ENCODE measurements at regions not wholly inside any gene's neighbourhood (a gene's known extent, or its start where the extent isn't known, plus 50 kb on each side); places are given as distances from the start of the nearest gene placed in this dataset.

GRCh38 chr6:90885611-90886056 lies 298.8 kb upstream of the MAP3K7 start:
- DNase-seq, result no peak

GRCh38 chr6:90885137-90885536 lies 298.3 kb upstream of the MAP3K7 start:
- DNase-seq, result peak; percentile 6

DNA sequence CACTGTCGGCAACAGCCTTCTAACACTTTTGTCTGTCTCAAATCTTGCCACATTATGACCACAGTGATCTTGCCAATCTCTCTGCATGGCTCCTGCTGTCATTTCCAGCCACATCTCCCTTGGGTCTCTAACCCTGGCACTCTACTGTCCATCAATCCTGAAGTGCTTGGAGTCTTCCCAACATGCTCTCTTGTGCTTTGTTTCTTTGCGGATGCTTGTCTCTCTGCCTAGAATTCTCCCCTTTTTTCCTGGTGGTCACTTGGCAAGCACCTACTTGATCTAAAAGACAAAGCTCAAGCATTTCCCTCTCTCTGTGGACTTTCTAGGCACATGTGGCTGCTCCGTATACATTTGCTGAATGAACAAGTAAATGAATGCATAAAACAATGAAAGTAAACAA lies 290.7 kb upstream of the MAP3K7 start:
- no peak for DNase-seq

- peak; percentile 4 for DNase-seq
Measured at GRCh38 chr6:90874931-90875330, 288.1 kb upstream of the MAP3K7 start.

- no peak for DNase-seq
Measured at GRCh38 chr6:90872981-90873380, 286.1 kb upstream of the MAP3K7 start.

GRCh38 chr6:90870561-90870960 lies 283.7 kb upstream of the MAP3K7 start:
- no peak for DNase-seq

DNA sequence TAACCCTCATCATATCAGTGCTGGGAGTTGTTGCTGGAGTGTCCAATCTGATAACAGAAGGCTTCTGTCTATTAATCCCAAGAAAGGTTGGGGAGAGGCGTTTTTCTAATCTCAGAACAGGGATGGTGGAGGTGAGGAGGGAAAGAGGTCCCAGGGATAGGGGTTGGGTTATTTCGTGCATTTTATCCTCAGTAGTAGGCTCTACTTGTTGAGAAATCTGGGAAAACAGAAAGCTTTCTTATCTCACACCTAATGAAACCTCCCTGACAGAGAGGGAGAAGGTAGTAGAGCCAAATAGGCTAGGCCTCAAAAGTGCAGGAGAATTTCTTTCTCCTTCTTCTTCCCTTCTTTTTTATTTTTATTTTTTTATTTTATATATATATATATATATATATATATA lies 281.8 kb upstream of the MAP3K7 start:
- DNase-seq, result no peak

DNA sequence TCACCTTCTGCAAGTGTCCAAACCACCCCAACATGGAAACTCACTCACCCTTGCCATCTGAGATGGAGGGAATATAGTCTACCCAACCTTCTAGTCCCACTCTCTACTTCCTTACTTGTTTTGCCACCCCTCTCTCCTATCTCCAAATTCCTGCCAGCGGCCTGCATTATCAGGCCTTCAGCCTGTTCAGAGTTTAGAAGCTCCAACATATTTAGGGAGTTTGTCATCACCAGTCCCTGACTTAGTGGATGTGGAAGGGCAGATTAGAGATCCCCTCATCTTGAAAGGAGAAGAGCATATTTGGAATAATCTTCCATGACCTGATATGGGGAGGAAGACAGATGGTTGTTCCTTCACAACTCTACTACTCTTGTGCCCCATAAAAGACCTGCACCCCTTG lies 281.4 kb upstream of the MAP3K7 start:
- DNase-seq, result no peak

DNA sequence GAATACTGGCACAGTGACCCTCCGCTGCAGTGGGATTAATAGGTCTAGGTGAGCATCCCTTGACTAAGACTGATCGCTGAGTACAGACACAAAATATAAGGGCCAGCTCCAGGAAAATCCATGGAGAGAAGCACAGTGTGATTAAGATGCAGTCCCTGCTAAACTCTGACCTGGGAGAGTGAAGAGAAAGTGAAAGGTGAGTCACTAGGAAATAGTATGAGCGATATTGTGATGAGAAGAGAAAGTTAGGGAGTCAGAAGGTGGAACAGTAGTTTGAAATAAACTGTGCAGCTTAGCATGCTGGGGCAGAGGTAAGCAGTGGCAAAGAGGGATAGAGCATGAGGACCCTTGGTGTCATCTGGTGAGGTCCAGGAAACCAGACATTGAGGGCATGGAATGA lies 278.6 kb upstream of the MAP3K7 start:
- DNase-seq, result no peak

DNA sequence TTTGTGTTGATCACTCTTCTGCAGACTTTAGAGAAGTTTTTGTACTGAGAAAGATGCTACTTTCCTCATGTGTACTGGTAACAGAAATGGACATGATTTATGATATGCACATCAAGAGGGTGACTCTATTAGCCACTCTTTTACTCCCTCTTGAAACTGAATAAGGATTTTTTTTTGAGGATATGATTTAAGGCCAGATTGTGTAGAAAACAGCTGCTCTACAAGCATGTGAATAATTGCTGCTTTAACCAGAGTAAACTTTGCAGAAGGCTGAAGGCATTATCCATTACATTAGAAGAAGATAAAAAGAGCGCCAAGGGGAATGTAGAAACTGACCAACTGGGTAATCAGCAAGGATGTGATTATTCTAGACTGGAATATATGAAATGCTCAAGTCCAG lies 276.2 kb upstream of the MAP3K7 start:
- no peak for DNase-seq

GRCh38 chr6:90860822-90861601 lies 274.1 kb upstream of the MAP3K7 start:
- peak; percentile 19 for DNase-seq

GRCh38 chr6:90859612-90860011 lies 272.7 kb upstream of the MAP3K7 start:
- no peak for DNase-seq

DNA sequence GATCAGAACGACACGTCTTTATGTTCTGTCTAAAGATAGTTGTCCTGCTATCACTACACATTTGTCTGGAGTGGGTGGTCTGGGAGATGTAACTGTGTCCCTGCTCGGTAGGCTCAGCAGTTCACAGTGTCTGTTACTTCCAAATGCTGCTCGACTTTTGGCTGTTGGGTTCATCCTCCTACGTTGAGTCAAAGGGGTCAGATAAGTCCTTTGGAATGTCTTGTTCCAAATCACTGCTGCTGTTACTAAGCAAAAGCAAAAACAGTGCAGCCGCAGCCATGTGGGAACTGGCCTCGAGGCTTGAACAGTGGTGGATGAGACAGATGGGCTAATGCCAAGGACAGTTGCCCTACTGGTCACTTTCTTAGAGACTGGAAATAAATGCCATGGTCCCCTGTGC lies 272.2 kb upstream of the MAP3K7 start:
- DNase-seq, result no peak

DNA sequence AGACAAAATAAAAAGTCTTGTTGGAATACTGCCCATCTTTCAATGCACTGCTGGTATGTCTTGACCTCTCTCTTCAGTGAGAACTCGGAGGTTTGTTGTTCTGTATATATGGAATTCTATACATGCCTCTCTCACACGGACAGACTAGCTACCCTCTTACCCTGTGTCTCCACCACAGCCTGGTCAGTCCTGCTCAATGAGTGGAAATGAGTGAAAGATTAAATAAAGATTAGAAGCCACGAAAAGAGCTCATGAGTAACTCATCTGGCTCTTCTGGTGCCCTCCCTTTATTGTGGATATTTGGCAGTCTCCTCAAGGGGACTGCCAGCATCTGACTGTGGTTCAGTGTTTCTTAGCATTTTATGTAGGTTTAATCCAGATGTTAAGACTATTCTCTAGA lies 262.8 kb upstream of the MAP3K7 start:
- DNase-seq, result no peak

DNA sequence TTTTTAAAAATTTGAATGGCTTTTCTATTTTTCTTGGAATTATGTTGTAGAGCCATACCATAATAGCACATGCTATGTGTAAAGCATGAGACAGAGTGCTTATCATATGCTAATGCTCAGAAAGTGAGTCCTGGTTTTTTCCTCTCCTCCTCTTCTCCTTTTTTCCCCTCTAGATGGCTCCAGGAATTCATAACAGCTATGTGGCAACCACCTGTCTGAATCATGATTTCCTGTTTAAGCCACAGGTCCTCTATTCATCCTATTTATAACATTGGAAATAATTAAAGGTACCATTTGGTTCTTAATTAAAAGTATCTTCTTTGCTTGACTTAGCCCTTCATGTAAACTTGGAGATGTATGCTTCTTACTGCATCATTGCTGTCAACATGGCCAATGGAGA lies 260.0 kb upstream of the MAP3K7 start:
- no peak for DNase-seq

- DNase-seq, result no peak
Measured at GRCh38 chr6:90835596-90836212, 248.8 kb upstream of the MAP3K7 start.

DNA sequence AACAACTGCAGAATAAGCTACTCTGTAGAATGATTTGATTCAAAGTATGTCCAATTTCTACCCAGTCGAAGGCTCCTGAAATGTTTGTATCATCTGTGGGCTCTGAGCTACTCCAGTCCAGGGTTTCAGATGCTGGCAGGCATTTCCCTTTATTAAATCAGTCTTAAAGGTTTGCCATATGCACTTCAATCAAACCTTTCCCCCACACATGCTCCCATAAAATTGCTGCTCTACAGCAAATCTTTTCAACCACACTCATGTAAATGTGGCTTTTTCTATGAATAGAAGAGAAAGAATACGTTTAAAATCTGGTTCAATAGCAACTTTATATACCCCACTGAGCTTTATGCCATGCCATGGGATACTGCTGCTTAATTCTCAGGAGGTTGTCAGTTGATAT lies 242.4 kb upstream of the MAP3K7 start:
- no peak for DNase-seq

DNA sequence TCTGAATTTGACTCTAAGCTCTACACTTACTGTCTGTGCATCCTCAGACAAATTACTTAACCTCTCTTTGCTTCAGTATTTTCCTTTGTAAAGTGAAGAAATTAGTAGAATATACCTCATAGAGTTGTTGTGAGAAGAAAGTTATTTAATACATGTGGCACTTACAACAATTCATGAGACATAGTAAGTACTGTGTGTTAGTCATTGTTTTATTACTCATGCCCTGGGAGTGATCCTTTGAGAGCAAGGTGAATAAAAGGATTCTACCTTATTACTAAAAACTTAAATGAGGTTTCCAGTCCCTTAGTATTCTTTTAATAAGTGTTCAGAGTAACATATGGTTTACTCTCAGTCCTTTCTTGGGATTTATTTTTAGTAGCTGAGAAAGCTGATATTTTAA lies 233.6 kb upstream of the MAP3K7 start:
- DNase-seq, result no peak

- no peak for DNase-seq
Measured at GRCh38 chr6:90819483-90819882, 232.6 kb upstream of the MAP3K7 start.

GRCh38 chr6:90818163-90818562 lies 231.3 kb upstream of the MAP3K7 start:
- no peak for DNase-seq

DNA sequence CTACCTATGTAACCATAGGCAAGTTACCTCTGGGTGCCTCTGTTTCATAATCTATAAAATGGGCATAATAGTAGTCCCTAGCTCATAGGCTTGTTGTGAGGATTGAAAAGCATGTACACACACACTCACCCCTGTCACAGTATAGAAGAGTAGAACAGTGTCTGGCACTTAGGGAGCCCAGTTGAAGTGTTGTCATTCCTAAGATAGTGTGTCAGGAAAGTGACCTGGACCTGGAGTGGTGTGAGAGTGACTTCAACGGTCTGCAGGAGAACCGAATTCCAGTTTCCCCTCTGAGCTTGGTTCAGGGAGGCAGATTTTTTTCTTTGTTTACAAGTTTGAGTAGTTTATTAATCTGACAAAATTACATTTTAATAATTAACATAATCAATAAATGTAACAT lies 229.9 kb upstream of the MAP3K7 start:
- DNase-seq, result no peak

DNA sequence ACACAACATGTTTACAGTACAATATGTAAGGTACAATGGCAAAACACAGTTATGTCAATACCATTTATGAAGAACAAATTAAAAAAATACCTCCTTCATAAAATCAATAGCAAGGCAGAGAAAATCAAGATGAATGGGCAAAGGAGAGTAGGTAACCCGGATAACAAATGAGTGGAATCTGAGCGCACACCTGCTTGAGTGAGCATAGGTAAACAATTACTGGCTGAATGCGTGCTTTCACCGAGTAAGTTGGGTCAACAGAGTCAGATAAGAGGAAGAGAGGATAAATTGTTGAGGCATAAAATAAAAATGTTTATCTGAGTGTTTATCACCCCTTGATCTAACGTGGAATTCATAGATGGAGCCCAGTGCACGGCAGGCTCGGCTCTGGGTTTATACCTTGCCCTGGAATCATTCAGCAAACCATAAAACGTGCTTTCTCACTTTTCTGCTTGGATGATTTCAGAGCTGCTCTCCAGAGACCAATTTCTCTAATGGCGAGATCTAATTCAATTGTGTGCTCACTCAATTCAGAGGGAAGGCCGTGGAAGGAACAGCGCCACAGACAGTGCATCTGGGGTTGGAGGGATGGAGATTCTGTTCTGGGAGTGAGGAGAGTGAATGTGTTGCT lies 224.8 kb upstream of the MAP3K7 start:
- DNase-seq, result no peak

DNA sequence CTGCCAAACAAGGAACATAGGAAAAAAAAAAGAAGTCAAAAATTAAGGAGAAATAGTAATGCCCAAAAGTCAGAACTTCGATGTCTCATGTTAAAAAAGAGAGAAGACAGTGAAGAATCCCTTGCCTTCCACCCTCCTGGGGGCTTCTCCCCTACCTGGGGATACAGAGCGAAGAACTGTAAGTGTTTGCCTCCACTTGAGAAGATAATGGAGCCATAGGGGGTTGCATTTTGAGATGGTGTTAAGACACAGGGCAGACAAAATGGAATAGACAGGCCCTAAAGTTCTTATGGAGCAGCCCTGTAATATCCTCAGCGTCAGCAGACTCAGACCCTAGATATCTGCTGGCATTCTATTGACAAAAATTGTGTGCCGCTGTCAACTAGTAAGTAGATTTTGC lies 222.2 kb upstream of the MAP3K7 start:
- DNase-seq, result no peak

All from hematopoietic multipotent progenitor cell treated with erythropoietin and hydrocortisone succinate and interleukin-3 and kit ligand, for 6 days (in vitro differentiated cells).